Lower lobe of right lung (tissue), 2 donors: ENCODE measurements at regions not wholly inside any gene's neighbourhood (a gene's known extent, or its start where the extent isn't known, plus 50 kb on each side); places are given as distances from the start of the nearest gene placed in this dataset.

Experiments
- ATAC-seq, 2 donors: fragments of 200-7000 bp; cut with Tn5 transposase; one replicate each; pipeline ENCODE4 v1.9.1; 2020 to 2022; ENCODE audit warnings: mild to moderate bottlenecking in 2 of 2, moderate library complexity in 2 of 2
- DNase-seq: peaks from one replicate; pipeline ENCODE4 v3.0.0-alpha.2; 2020
- H3K27ac ChIP-seq: fragments of 200-600 bp; one replicate; pipeline ENCODE4 v1.8.0; 2022
- H3K27me3 ChIP-seq: fragments of 200-600 bp; one replicate; pipeline ENCODE4 v1.8.0; 2022; ENCODE audit warnings: low read depth
- H3K36me3 ChIP-seq: fragments of 200-600 bp; one replicate; pipeline ENCODE4 v1.8.0; 2022; ENCODE audit warnings: mild to moderate bottlenecking
- H3K4me1 ChIP-seq: fragments of 200-600 bp; one replicate; pipeline ENCODE4 v1.8.0; 2022
- H3K4me3 ChIP-seq: fragments of 200-600 bp; one replicate; pipeline ENCODE4 v1.8.0; 2022; ENCODE audit warnings: mild to moderate bottlenecking
- H3K9me3 ChIP-seq: fragments of 200-600 bp; one replicate; pipeline ENCODE4 v1.8.0; 2022
- intact Hi-C: fragments of 100-400 bp; cut with DNase I; formaldehyde crosslinking; loops from one replicate; pipeline ENCODE4 v1.11.0; 2022
- TF ChIP-seq, protein P1 (sequence below): fragments of 200-600 bp; IDR thresholded peaks from one replicate; pipeline ENCODE4 v1.8.0; 2022; ENCODE audit warnings: antibody characterized with exemption, mild to moderate bottlenecking
- donor health status: DM: no; HTN: yes; CAD: no; lungs with severe emphysema.

GRCh38 chr2:220011859-220012258, 384.4 kb downstream of the SLC4A3 start:
- no peak overlapping the region for H3K27ac ChIP-seq
- intact Hi-C loops = no loop called here
- H3K27me3 ChIP-seq = no peaks in the 10 kb centered on the region
- TF ChIP-seq, protein P1, sequence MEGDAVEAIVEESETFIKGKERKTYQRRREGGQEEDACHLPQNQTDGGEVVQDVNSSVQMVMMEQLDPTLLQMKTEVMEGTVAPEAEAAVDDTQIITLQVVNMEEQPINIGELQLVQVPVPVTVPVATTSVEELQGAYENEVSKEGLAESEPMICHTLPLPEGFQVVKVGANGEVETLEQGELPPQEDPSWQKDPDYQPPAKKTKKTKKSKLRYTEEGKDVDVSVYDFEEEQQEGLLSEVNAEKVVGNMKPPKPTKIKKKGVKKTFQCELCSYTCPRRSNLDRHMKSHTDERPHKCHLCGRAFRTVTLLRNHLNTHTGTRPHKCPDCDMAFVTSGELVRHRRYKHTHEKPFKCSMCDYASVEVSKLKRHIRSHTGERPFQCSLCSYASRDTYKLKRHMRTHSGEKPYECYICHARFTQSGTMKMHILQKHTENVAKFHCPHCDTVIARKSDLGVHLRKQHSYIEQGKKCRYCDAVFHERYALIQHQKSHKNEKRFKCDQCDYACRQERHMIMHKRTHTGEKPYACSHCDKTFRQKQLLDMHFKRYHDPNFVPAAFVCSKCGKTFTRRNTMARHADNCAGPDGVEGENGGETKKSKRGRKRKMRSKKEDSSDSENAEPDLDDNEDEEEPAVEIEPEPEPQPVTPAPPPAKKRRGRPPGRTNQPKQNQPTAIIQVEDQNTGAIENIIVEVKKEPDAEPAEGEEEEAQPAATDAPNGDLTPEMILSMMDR = no peak
- H3K36me3 ChIP-seq = no peaks in the 10 kb centered on the region
- ATAC-seq (no peak), DNase-seq (no peak)
- H3K4me1 ChIP-seq = no peaks in the 10 kb centered on the region
- H3K9me3 ChIP-seq = no peaks in the 10 kb centered on the region
- H3K4me3 ChIP-seq = no peak overlapping the region

DNA sequence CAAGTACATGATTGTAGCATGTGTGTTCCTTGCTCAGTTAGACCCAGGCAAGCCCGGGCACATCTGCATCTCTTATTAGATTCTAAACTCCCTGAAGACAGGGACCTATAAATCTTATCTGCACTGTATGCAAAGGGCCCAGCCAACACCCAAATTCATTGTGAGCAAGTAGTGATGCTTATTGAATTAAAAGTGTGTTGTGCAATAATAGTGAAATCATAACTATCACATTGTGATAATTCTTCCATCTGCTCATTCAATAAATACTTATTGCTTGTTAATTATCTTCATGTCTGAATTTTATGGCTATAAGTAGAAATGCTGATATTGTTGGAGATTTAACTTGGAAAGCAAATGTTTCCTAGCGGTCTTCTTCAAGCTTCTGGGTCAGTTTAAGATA, 387.5 kb downstream of the SLC4A3 start:
- no peaks in the 10 kb centered on the region for H3K36me3 ChIP-seq
- H3K9me3 ChIP-seq = no peaks in the 10 kb centered on the region

DNA sequence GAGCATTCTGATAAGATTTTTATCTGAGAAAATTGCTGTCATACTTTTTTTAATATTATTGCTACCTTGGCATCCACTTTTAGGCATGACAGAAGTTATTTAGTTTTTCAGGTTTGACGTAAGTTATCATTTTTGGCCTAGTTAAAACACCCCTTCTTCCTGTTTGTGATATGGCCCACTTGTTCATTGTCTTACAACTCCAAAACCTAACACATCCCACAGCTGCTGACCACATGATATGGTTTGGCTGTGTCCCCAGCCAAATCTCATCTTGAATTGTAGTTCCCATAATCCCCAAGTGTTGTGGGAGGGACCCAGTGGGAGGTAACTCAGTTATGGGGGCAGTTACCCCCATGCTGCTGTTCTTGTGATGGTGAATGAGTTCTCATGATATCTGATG, 388.1 kb downstream of the SLC4A3 start:
- no peaks in the 10 kb centered on the region for H3K4me1 ChIP-seq
- ATAC-seq = no peak
- DNase-seq = no peak
- H3K9me3 ChIP-seq = no peaks in the 10 kb centered on the region
- TF ChIP-seq, protein P1 = no peak
- H3K4me3 ChIP-seq = no peak overlapping the region
- H3K27ac ChIP-seq = no peak overlapping the region
- no peaks in the 10 kb centered on the region for H3K27me3 ChIP-seq
- intact Hi-C loops = no loop called here
- no peaks in the 10 kb centered on the region for H3K36me3 ChIP-seq

More for the DNA sequence above, 387.5 kb downstream of the SLC4A3 start:
- Histone ChIP-seq H3K4me3 (no peak overlapping the region), H3K27ac (no peak overlapping the region), H3K27me3 (no peaks in the 10 kb centered on the region), H3K4me1 (no peaks in the 10 kb centered on the region)
- DNase-seq (no peak), ATAC-seq (no peak)
- TF ChIP-seq, protein P1 = no peak
- intact Hi-C loops = no loop called here

- ATAC-seq = no peak
- no peak for DNase-seq
- no peaks in the 10 kb centered on the region for H3K9me3 ChIP-seq
- intact Hi-C loops = no loop called here
- no peaks in the 10 kb centered on the region for H3K27me3 ChIP-seq
- TF ChIP-seq, protein P1 = no peak
- H3K36me3 ChIP-seq = no peaks in the 10 kb centered on the region
- no peak overlapping the region for H3K4me3 ChIP-seq
- H3K4me1 ChIP-seq = no peaks in the 10 kb centered on the region
- no peak overlapping the region for H3K27ac ChIP-seq
Observed at GRCh38 chr2:220025207-220025606, 397.8 kb downstream of the SLC4A3 start.

GRCh38 chr2:220029013-220029412, 401.6 kb downstream of the SLC4A3 start:
- ATAC-seq (no peak), DNase-seq (no peak)
- no peaks in the 10 kb centered on the region for H3K4me1 ChIP-seq
- intact Hi-C loops = no loop called here
- TF ChIP-seq, protein P1 = no peak
- no peak overlapping the region for H3K4me3 ChIP-seq
- H3K27ac ChIP-seq = no peak overlapping the region
- H3K9me3 ChIP-seq = no peaks in the 10 kb centered on the region
- H3K36me3 ChIP-seq = no peaks in the 10 kb centered on the region
- H3K27me3 ChIP-seq = no peaks in the 10 kb centered on the region

GRCh38 chr2:220033546-220033945, 406.1 kb downstream of the SLC4A3 start:
- no peak overlapping the region for H3K4me3 ChIP-seq
- TF ChIP-seq, protein P1 = no peak
- ATAC-seq (no peak), DNase-seq (no peak)
- intact Hi-C loops = no loop called here
- H3K4me1 ChIP-seq = no peaks in the 10 kb centered on the region
- H3K27ac ChIP-seq = no peak overlapping the region
- no peaks in the 10 kb centered on the region for H3K27me3 ChIP-seq
- no peaks in the 10 kb centered on the region for H3K9me3 ChIP-seq
- no peaks in the 10 kb centered on the region for H3K36me3 ChIP-seq
